ENCODE measurements at regions not wholly inside any gene's neighbourhood (a gene's known extent, or its start where the extent isn't known, plus 50 kb on each side); places are given as distances from the start of the nearest gene placed in this dataset.

GRCh38 chr11:130719220-130719915 is 196.9 kb downstream of the SNX19 start:
- no peak for TF ChIP-seq CTCF (IDR thresholded peaks at IDR 0.05; ENCODE audit: insufficient read depth, low read depth, low read length, missing control alignments)
- no peak overlapping the region for H3K4me3 ChIP-seq (ENCODE audit: low read length)
- DNase-seq (ENCODE audit: low read depth): no peak

GRCh38 chr11:130720232-130721022 is 195.9 kb downstream of the SNX19 start:
- TF ChIP-seq CTCF (IDR thresholded peaks at IDR 0.05; ENCODE audit: insufficient read depth, low read depth, low read length, missing control alignments): no peak
- H3K4me3 ChIP-seq (ENCODE audit: low read length): no peak overlapping the region
- DNase-seq (ENCODE audit: low read depth): peak; percentile 27

- no peak for TF ChIP-seq CTCF (IDR thresholded peaks at IDR 0.05; ENCODE audit: insufficient read depth, low read depth, low read length, missing control alignments)
- H3K4me3 ChIP-seq (ENCODE audit: low read length): no peak overlapping the region
- no peak for DNase-seq (ENCODE audit: low read depth)
Observed at GRCh38 chr11:130721023-130721681, 195.1 kb downstream of the SNX19 start.

- TF ChIP-seq CTCF (IDR thresholded peaks at IDR 0.05; ENCODE audit: insufficient read depth, low read depth, low read length, missing control alignments): no peak
- peak; percentile 90 for DNase-seq (ENCODE audit: low read depth)
- no peak overlapping the region for H3K4me3 ChIP-seq (ENCODE audit: low read length)
Observed at GRCh38 chr11:130721736-130722135, 194.5 kb downstream of the SNX19 start.

GRCh38 chr11:130722401-130722800 is 193.9 kb downstream of the SNX19 start:
- no peak overlapping the region for H3K4me3 ChIP-seq (ENCODE audit: low read length)
- DNase-seq (ENCODE audit: low read depth): no peak
- TF ChIP-seq CTCF (IDR thresholded peaks at IDR 0.05; ENCODE audit: insufficient read depth, low read depth, low read length, missing control alignments): no peak

GRCh38 chr11:130725421-130726233 is 190.7 kb downstream of the SNX19 start:
- no peak overlapping the region for H3K4me3 ChIP-seq (ENCODE audit: low read length)
- TF ChIP-seq CTCF (IDR thresholded peaks at IDR 0.05; ENCODE audit: insufficient read depth, low read depth, low read length, missing control alignments): no peak
- DNase-seq (ENCODE audit: low read depth): peak; percentile 74

Data from epithelial cell of esophagus (primary cell).